ENCODE measurements at regions not wholly inside any gene's neighbourhood (a gene's known extent, or its start where the extent isn't known, plus 50 kb on each side); places are given as distances from the start of the nearest gene placed in this dataset.

GRCh38 chr12:60684988-60685655 lies 1089.3 kb downstream of the SLC16A7 start:
- Histone ChIP-seq H3K4me3 (ENCODE audit: low read length) (no peak overlapping the region), H3K27ac (ENCODE audit: low read length) (no peak overlapping the region), H3K36me3 (ENCODE audit: insufficient read depth, low read length) (no peaks in the 10 kb centered on the region), H3K27me3 (ENCODE audit: insufficient read depth, low read depth, low read length) (no peaks in the 10 kb centered on the region), H3K9me3 (ENCODE audit: low read length) (no peaks in the 10 kb centered on the region), H3F3A (ENCODE audit: insufficient read depth, low read length, poor library complexity, severe bottlenecking) (no peaks in the 10 kb centered on the region), H3K79me2 (replicated peaks; ENCODE audit: insufficient read depth, low read length) (no peaks in the 10 kb centered on the region), H3K4me2 (ENCODE audit: low read length) (no peak overlapping the region), H3K9me2 (ENCODE audit: insufficient read depth, low read length) (no peaks in the 10 kb centered on the region), H4K20me1 (ENCODE audit: insufficient read depth) (no peaks in the 10 kb centered on the region), H2AFZ (ENCODE audit: low read depth, low read length) (no peak overlapping the region), H3K9ac (ENCODE audit: low read length) (no peak overlapping the region)
- TF ChIP-seq EP300 (conservative IDR thresholded peaks at IDR 0.05; ENCODE audit: poor library complexity, severe bottlenecking), result no peak
- TF ChIP-seq MXI1 (conservative IDR thresholded peaks at IDR 0.05; ENCODE audit: poor library complexity, severe bottlenecking), result no peak
- TF ChIP-seq SMC3 (conservative IDR thresholded peaks at IDR 0.05; ENCODE audit: poor library complexity), result peak; percentile 20
- no peak for TF ChIP-seq RAD21 (conservative IDR thresholded peaks at IDR 0.05)
- no peak for TF ChIP-seq EZH2 (IDR thresholded peaks at IDR 0.05; ENCODE audit: borderline replicate concordance, insufficient read depth, low read length, poor library complexity, severe bottlenecking)

- H3K9ac ChIP-seq (ENCODE audit: low read length), result no peak overlapping the region
- no peak overlapping the region for H3K4me3 ChIP-seq (ENCODE audit: low read length)
- no peaks in the 10 kb centered on the region for H3K79me2 ChIP-seq (replicated peaks; ENCODE audit: insufficient read depth, low read length)
- no peak overlapping the region for H2AFZ ChIP-seq (ENCODE audit: low read depth, low read length)
- H3F3A ChIP-seq (ENCODE audit: insufficient read depth, low read length, poor library complexity, severe bottlenecking), result no peaks in the 10 kb centered on the region
- H3K36me3 ChIP-seq (ENCODE audit: insufficient read depth, low read length), result no peaks in the 10 kb centered on the region
- no peaks in the 10 kb centered on the region for H3K9me2 ChIP-seq (ENCODE audit: insufficient read depth, low read length)
- H3K4me2 ChIP-seq (ENCODE audit: low read length), result no peak overlapping the region
- no peak for TF ChIP-seq MXI1 (conservative IDR thresholded peaks at IDR 0.05; ENCODE audit: poor library complexity, severe bottlenecking)
- no peak for TF ChIP-seq EZH2 (IDR thresholded peaks at IDR 0.05; ENCODE audit: borderline replicate concordance, insufficient read depth, low read length, poor library complexity, severe bottlenecking)
- no peak for TF ChIP-seq POLR2AphosphoS5 (IDR thresholded peaks at IDR 0.05)
- TF ChIP-seq SMC3 (conservative IDR thresholded peaks at IDR 0.05; ENCODE audit: poor library complexity), result no peak
- TF ChIP-seq REST (IDR thresholded peaks at IDR 0.05; ENCODE audit: borderline replicate concordance), result no peak
- no peak for TF ChIP-seq RAD21 (conservative IDR thresholded peaks at IDR 0.05)
- TF ChIP-seq EP300 (conservative IDR thresholded peaks at IDR 0.05; ENCODE audit: poor library complexity, severe bottlenecking), result no peak
- TF ChIP-seq CTCF (IDR thresholded peaks at IDR 0.05; ENCODE audit: poor library complexity, severe bottlenecking), result no peak
- no peak for TF ChIP-seq TAF1 (IDR thresholded peaks at IDR 0.05; ENCODE audit: low read depth)
- H4K20me1 ChIP-seq (ENCODE audit: insufficient read depth), result no peaks in the 10 kb centered on the region
- H3K9me3 ChIP-seq (ENCODE audit: low read length), result no peaks in the 10 kb centered on the region
- H3K27me3 ChIP-seq (ENCODE audit: insufficient read depth, low read depth, low read length), result no peaks in the 10 kb centered on the region
- H3K27ac ChIP-seq (ENCODE audit: low read length), result no peak overlapping the region
Measured at GRCh38 chr12:60689137-60689536, 1093.3 kb downstream of the SLC16A7 start.

All from neural cell (in vitro differentiated cells).